Stimulated activated CD4-positive, alpha-beta T cell treated with anti-CD3 and anti-CD28 coated beads, Interleukin-4, amount 100 ng/mL, for 4 hours (primary cell): ENCODE measurements at regions not wholly inside any gene's neighbourhood (a gene's known extent, or its start where the extent isn't known, plus 50 kb on each side); places are given as distances from the start of the nearest gene placed in this dataset.

Experiments
- DNase-seq, 2 experiments: peaks; one replicate each; pipeline ENCODE4 v3.0.0-alpha.2; 2020

- peak; percentile 55 to 71 for DNase-seq
Observed at GRCh38 chr6:26216886-26217713, 129.9 kb downstream of the HFE start.

GRCh38 chr6:26217714-26218075 lies 130.5 kb downstream of the HFE start:
- DNase-seq = no peak

- no peak for DNase-seq
Observed at GRCh38 chr6:26218824-26219223, 131.6 kb downstream of the HFE start.

GRCh38 chr6:26220145-26220970 lies 133.1 kb downstream of the HFE start:
- DNase-seq = no peak

DNA sequence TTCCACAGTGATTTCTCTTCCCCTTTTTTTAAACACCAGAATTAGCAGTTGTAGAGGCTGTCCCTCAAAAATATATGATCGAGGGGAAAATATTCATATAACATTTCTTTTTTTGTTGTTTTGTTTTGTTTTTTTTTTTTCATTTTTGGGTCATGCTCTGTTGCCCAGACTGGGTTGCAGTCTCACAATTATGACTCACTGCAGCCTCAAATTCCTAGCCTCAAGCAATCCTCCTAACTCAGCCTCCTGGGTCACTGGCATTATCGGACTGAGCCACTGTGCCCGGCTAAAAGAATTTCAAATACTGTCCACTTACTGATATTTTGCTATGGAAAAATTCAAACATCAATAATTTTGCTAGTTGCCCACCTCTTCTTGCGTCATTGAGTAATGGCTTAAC lies 134.0 kb downstream of the HFE start:
- DNase-seq = no peak

DNA sequence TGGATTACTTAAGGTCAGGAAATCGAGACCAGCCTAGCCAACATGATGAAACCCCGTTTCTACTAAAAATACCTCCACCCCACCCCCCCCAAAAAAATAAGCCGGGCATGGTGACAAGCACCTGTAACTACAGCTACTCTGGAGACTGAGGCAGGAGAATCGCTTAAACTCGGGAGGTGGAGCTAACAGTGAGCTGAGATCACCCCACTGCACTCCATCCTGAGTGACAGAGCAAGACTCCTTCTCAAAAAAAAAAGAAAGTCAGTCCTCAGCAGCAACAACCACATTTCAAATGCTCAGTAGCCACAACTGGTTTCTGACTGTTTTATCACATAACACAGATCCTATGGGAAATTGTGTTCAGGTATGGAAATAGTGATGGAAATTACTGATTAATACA lies 135.3 kb downstream of the HFE start:
- no peak for DNase-seq

DNA sequence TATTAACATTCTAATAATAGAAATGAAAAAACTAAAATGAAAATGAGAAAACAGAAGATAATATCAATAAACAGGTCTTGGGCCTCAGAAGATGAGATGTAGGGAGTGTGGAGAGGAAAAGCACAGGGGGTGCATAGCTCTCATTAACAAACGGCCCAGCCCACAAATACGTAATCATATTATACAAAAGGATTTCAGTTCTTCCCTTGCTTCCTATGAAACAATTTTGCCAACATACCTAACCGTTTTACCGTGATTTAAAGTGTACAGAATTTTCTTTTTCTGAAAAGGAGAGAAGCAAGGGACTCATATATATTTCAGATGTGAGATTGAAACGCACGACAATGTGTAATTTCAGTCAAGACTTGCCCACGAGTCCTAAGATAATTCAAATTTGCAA lies 136.0 kb downstream of the HFE start:
- no peak for DNase-seq

GRCh38 chr6:26223650-26224546 lies 136.7 kb downstream of the HFE start:
- DNase-seq = peak; percentile 45 to 48

- DNase-seq = no peak
Observed at GRCh38 chr6:26224547-26224912, 137.3 kb downstream of the HFE start.

GRCh38 chr6:26224940-26225847 lies 138.0 kb downstream of the HFE start:
- no peak for DNase-seq

- DNase-seq = no peak
Observed at GRCh38 chr6:26225848-26226578, 138.8 kb downstream of the HFE start.

DNA sequence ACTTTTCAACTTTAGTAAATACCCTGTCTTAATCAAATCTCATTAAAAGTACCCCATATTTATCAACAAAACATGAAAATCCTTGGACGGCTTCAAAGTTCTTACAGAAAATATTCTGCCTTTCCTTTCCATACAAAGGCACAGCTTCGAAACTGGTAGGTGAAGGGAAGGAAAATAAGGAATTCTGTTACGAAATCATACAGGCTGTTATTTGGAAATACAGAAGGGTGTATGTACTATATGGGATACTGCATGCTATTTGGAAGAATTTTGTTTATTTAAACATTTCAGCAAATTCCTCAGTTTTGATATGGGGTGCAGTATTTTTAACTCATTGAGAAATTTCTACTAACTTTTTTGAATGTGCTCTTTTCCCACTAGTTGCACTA lies 138.4 kb upstream of the BTN3A2 start:
- DNase-seq = no peak

DNA sequence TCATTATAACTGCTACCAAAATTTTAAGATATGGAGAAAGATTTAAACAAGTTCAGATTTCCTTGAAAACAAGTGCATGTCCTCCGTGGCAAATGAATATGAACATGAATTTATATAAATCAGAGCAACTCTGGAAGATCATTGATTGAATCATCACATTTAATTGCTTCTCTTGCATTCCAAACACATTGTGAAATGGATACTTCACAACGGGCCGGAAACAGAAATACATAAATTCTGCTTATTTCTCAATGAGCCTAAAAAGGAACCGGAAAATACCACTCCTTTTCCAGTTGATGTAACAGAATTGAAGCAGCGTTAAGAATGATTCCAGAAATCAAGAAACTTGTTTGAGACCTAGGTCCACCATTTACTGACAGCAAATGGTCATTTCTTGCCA lies 134.6 kb upstream of the BTN3A2 start:
- no peak for DNase-seq

DNA sequence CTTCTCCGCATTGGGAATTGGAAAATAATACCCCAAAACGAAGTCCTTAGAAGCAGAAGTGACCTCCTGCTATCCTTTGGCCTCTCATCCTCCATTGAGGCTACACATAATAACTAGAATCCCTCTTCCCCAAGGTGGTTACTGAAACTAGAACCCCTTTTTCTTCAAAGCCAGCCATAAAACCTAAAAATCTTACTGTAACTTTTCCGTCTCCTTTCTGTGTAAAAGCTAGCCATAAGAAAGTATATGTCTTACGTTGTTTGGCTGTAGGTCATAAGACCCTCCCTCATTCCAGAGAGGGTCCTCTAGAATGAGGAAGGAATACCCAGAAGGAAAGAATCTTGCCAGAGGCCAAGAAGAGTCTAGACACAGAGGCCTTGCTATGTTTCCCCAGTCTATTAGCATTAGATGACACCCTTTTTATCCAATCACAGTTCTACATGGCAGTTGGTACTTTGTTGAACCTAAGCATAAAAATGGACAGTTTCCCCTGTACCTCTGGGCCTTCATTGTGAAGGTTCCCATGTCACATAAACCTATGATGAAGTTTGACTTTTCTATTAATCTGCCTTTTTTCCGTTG lies 133.9 kb upstream of the BTN3A2 start:
- no peak for DNase-seq

- no peak for DNase-seq
Observed at GRCh38 chr6:26232306-26232939, 132.6 kb upstream of the BTN3A2 start.

DNA sequence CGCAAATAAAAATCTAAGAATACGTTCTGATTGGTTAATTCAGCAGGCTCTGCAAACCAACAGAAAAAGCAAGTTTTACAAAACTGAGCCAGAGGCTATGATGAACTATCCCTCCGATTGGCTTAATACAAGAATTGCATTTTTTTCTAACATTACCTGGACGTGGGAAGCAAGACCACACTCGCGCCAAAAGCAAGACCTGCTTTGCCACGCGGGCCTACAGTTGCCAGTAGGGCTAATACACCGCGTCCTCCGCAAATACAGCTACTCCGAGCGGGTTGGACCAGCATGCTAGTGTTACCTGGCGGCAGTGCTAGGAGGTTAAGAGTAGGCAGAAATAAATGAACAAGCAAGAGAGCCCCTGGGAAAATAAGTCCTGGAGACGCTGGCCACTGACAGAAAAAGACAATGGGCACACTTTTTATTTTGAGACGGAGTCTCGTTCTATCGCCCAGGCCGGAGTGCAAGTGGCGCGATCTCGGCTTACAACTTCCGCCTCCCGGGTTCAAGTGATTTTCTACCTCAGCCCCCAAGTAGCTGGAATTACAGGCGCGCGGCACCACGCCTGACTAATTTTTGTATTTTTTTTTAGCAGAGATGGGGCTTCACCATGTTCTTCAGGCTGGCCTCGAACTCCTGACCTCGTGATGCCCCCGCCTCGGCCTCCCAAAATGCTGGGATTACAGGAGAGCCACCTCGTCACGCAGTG lies 131.9 kb upstream of the BTN3A2 start:
- DNase-seq = peak in 1 of 2 experiments; percentile 34

GRCh38 chr6:26233649-26234420 lies 131.2 kb upstream of the BTN3A2 start:
- peak; percentile 30 to 46 for DNase-seq

DNA sequence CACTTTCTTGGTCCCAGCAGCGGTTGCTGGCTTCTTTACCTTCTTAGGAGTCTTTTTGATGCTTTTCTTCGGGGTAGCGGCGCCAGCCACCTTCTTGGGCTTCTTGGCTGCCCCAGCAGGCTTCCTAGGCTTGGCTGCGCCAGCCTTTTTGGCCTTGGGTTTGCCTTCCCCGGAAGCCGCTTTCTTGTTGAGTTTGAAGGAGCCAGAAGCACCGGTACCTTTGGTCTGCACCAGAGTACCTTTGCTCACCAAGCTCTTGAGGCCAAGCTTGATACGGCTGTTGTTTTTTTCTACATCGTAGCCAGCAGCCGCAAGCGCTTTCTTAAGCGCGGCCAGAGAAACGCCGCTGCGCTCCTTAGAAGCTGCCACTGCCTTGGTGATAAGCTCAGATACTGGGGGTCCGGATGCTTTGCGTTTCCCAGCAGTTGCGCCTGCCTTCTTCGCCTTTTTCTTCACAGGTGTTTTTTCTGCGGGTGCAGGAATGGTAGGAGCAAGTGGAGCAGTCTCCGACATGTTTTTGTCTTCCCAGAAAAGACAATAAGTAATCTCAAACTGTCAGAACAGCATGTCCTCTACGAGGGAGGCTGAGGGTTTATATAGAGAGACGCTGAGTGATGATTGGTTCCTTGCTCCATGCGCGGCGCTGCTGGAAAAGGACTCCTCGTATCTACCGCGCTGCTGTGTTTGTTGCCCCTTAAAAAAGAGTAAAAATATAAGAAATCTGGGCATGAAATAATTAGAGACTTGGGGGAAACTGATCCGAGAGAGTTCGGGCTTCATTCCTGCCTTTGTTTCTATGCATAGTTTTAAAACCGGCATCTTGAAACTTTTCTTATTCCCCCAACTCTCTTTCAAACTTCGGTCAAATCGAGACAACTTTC lies 130.3 kb upstream of the BTN3A2 start:
- peak; percentile 43 to 53 for DNase-seq
